ENCODE measurements at regions not wholly inside any gene's neighbourhood (a gene's known extent, or its start where the extent isn't known, plus 50 kb on each side); places are given as distances from the start of the nearest gene placed in this dataset.
"Not testable (repeated sequence)": the region's sequence is repeated elsewhere in the genome, so short reads cannot be mapped to it uniquely, and the experiment has no call there.

DNA sequence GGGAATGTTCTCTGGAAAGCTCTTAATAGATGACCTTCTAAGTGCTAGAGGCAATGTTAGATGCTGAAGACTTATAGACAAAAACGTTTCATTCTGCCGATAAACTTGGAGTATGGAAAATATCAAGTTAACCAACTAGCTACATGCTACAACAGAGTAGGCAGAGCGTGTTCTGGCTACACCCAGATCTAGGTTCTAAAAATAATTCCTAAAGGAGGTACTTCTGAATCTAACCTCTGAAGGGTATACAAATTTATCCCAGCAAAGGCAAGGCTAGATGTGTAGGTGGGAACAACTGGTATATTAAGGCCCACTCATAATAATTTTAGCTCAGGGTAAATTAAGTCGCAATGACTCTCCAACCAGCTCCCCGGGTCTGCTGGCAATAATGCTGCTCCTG, 173.1 kb upstream of the NBPF9 start:
- DNase-seq; H3K4me1 Mint-ChIP-seq (ENCODE audit: low read depth in 2 of 2); H3K36me3 Mint-ChIP-seq (ENCODE audit: insufficient read depth); H3K27ac Mint-ChIP-seq; ATAC-seq (replicated peaks); H3K9me3 Mint-ChIP-seq; H3K4me3 Mint-ChIP-seq; H3K27me3 Mint-ChIP-seq: not testable (repeated sequence)

DNA sequence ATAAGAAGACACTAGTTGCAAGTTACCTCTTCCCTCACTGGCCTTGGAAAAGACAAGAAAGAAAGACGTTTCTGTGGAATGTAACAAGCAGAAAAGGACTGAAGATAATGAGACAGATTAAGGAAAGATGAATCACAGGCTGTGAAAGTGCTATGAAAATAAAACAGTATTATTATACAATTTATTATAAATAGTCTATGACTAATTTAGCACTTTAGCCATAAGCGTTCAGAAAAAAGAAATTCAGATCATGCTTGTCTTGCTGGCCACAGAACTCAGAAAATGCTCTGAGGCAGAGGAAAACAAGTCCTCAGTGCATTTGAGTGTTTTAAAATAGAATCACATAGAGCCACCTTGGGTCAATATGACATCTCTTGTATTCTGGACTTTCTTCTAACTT, 174.8 kb upstream of the NBPF9 start:
- H3K4me3 Mint-ChIP-seq; H3K27ac Mint-ChIP-seq; H3K9me3 Mint-ChIP-seq; ATAC-seq (replicated peaks); DNase-seq; H3K36me3 Mint-ChIP-seq (ENCODE audit: insufficient read depth); H3K4me1 Mint-ChIP-seq (ENCODE audit: low read depth in 2 of 2); H3K27me3 Mint-ChIP-seq: not testable (repeated sequence)

GRCh38 chr1:149279015-149279414, 175.7 kb upstream of the NBPF9 start:
- H3K4me1 Mint-ChIP-seq (ENCODE audit: low read depth in 2 of 2); H3K36me3 Mint-ChIP-seq (ENCODE audit: insufficient read depth); H3K27me3 Mint-ChIP-seq: not testable (repeated sequence)

DNA sequence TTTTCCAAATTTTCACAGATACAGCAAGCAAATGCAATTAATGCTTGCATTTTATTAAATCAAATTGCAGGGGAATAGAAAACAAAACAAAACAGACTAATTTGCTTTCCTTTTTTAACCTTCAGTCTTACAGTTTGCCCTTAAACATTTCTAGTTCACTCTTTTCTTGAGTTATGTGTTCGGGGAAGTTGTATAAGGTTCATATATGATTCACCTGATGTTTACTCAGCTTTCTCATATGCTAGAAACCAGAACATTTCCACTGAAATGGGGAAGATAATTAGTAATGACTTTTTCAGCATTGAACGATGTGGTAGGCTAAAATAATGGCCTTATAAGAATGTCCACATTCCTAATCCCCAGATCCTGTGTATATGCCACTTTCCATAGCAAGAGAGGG, 176.2 kb upstream of the NBPF9 start:
- H3K4me3 Mint-ChIP-seq, H3K27ac Mint-ChIP-seq: not testable (repeated sequence)

More at GRCh38 chr1:149279015-149279414, 175.7 kb upstream of the NBPF9 start:
- H3K9me3 Mint-ChIP-seq; DNase-seq; H3K27ac Mint-ChIP-seq; H3K4me3 Mint-ChIP-seq; ATAC-seq (replicated peaks): not testable (repeated sequence)

DNA sequence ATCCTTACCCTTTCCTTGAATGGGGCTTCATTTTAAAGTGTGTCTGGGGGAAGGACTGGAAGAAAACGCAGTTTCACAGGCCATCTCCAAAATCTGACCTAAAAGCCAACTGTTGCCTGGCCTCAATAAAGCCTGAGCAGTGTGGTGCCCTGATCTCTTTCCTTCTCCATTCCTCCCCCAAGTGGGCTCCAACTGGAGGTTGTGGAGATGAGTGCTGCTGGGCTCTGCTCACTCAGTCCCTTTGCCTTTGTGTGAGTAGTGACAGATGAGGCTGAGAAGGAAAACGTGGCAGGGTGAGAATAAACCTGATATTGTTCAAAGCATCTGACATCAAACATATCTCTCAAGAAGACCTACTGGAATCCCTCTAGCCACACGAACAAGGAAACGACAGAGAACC, 181.4 kb upstream of the NBPF9 start:
- ATAC-seq (replicated peaks); H3K27ac Mint-ChIP-seq; H3K4me3 Mint-ChIP-seq; H3K27me3 Mint-ChIP-seq; DNase-seq; H3K36me3 Mint-ChIP-seq (ENCODE audit: insufficient read depth); H3K9me3 Mint-ChIP-seq; H3K4me1 Mint-ChIP-seq (ENCODE audit: low read depth in 2 of 2): not testable (repeated sequence)

More for the DNA sequence above, 176.2 kb upstream of the NBPF9 start:
- H3K9me3 Mint-ChIP-seq; H3K27me3 Mint-ChIP-seq; ATAC-seq (replicated peaks); H3K4me1 Mint-ChIP-seq (ENCODE audit: low read depth in 2 of 2); DNase-seq; H3K36me3 Mint-ChIP-seq (ENCODE audit: insufficient read depth): not testable (repeated sequence)

DNA sequence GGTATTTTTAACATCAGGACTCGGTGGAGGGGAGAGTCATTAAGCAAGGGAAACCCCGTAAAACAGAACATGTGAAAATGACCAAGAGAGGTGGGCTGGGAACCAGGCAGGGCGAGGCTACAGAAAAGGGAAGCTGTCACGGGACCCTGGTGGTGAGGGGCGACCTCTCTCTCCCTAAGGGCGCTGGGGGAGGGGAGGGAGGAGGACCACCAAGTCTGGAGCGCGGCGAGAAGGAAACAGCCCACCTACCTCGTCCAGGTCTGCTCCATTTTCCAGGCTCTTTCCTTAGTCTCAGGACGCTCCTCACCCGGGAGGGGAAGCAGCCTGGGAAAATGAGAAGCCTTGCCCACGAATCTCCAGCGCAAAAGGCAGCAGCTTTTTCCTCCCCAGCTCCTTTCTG, 181.9 kb upstream of the NBPF9 start:
- H3K4me3 Mint-ChIP-seq; H3K9me3 Mint-ChIP-seq; H3K27me3 Mint-ChIP-seq; DNase-seq; H3K27ac Mint-ChIP-seq; H3K36me3 Mint-ChIP-seq (ENCODE audit: insufficient read depth); H3K4me1 Mint-ChIP-seq (ENCODE audit: low read depth in 2 of 2): not testable (repeated sequence)
- ATAC-seq (replicated peaks), result peak; percentile 13

DNA sequence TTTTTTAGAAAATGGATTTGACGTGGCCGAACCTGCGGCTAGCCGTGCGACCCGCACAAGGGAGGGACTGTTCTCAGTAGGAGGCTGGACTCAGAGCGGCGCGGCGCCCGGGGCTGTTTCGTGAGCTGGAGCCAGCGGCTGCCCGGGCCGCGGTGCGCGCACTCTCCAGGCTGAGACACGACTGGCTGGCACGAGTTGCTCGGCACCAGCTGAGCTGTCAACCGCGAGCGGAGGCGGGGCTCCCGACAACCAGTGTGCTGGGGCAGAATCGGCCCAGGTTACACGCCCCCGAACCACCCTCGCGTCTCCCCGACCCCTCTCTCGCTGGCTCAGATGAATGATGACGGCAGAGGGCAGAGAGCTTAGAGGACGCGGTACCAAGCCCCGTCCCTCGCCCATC, 182.3 kb upstream of the NBPF9 start:
- peak; percentile 98 for ATAC-seq (replicated peaks)
- not testable (repeated sequence) for H3K27me3 Mint-ChIP-seq; H3K4me1 Mint-ChIP-seq (ENCODE audit: low read depth in 2 of 2); H3K9me3 Mint-ChIP-seq; H3K27ac Mint-ChIP-seq; H3K36me3 Mint-ChIP-seq (ENCODE audit: insufficient read depth)
- DNase-seq, result peak; percentile 0 to 19 (median 3)
- peak overlapping the region; percentile 73 to 75 for H3K4me3 Mint-ChIP-seq

DNA sequence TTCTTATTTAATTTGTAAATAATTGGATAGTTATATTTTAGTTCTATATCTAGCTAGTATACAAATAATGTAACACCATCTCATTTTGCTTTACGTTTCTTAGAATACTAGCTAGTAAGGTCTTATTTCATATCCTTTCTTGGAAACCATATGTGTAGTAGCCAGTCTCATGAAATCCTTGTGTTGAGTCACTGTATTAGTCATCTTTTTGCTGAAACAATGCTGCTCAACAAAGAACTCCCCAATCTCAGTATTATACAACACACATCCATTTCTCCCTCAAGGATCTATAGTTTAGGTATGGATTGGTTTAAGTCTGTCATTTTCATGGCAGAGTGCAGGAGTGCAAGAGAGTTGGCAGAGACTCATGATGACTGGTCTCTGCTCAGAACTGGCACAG, 185.2 kb upstream of the NBPF9 start:
- H3K9me3 Mint-ChIP-seq; H3K4me1 Mint-ChIP-seq (ENCODE audit: low read depth in 2 of 2): not testable (repeated sequence)

DNA sequence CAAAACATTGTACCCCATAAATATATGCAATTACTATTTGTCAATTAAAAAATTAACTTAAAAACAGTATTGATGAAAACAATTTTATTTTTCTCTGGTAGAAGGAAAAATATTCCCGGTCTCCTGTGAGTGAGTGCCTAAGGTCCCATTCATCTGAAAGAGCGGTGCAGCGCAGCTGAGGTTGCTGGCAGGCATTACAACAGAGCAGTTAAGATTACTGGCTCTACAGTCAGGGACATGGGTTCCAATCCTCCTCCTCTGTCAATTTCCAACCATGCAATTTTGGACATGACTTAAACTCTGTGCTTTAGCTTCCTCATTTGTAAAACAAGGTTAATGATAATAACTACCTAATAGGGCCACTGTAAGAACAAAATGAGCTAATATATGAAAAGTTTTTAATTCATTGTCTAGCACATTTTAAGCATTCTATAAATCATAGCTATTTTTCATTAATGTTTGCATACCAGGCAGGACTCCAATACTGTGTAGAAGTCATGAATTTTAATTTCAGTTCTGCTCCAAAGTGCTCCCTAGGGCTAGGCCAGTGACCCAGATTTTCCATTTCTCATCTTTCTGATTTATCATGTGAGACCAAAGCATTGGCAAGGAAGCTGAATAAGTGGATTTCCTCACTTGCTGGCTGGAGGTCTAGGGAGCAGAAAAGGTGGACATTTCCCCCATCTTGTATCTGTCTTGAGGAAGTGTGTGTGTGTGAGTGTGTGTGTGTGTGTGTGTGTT, 174.2 kb upstream of the NBPF19 start:
- not testable (repeated sequence) for H3K27me3 Mint-ChIP-seq; H3K4me1 Mint-ChIP-seq (ENCODE audit: low read depth in 2 of 2); H3K4me3 Mint-ChIP-seq; H3K27ac Mint-ChIP-seq; H3K9me3 Mint-ChIP-seq; H3K36me3 Mint-ChIP-seq (ENCODE audit: insufficient read depth); DNase-seq; ATAC-seq (replicated peaks)

More for the DNA sequence above, 185.2 kb upstream of the NBPF9 start:
- not testable (repeated sequence) for ATAC-seq (replicated peaks); H3K36me3 Mint-ChIP-seq (ENCODE audit: insufficient read depth); DNase-seq; H3K4me3 Mint-ChIP-seq; H3K27ac Mint-ChIP-seq; H3K27me3 Mint-ChIP-seq

DNA sequence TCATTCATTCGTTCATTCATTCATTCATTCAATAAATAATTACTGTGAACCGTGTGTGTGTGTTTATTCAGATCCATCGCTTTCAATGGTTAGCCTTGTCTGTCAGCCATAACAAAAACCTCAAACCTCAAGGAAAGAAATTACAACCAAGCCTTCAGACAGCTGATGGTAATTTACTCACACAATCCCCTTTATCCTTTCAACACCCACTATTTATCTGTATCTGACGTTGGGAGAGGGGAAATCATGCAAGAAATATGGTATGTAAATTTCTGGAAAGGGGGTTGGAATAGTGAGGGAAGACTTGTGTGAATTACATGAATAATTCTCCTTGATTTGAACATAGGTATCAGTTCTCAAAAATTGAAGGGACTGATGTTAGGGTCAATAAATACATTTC, 173.6 kb upstream of the NBPF19 start:
- not testable (repeated sequence) for H3K27ac Mint-ChIP-seq; H3K36me3 Mint-ChIP-seq (ENCODE audit: insufficient read depth); H3K9me3 Mint-ChIP-seq; ATAC-seq (replicated peaks); H3K4me1 Mint-ChIP-seq (ENCODE audit: low read depth in 2 of 2); H3K27me3 Mint-ChIP-seq; H3K4me3 Mint-ChIP-seq; DNase-seq

DNA sequence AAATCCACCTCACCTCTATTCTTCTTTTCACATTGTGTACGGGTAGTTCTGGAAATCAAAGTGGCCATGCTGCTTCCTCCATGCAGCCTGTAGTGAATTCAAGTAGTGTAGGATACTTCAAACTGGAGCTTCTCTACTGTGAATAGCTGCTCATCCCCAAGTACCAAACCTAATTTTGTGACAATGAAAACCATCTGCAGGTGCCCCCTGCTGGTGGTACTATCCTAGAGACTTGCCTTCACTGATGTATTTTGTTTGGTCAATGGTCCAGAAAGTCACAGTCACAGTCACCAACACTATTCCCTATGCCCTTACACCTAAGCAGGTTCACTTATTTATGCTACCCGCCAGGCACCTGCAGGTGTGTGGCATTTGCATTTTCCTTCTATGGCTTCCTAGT, 170.0 kb upstream of the NBPF19 start:
- H3K27me3 Mint-ChIP-seq; H3K9me3 Mint-ChIP-seq; H3K4me3 Mint-ChIP-seq; H3K27ac Mint-ChIP-seq; DNase-seq; H3K4me1 Mint-ChIP-seq (ENCODE audit: low read depth in 2 of 2); H3K36me3 Mint-ChIP-seq (ENCODE audit: insufficient read depth): not testable (repeated sequence)
- peak; percentile 66 for ATAC-seq (replicated peaks)

GRCh38 chr1:149307640-149308039, 167.2 kb upstream of the NBPF19 start:
- not testable (repeated sequence) for DNase-seq; H3K4me1 Mint-ChIP-seq (ENCODE audit: low read depth in 2 of 2); H3K27me3 Mint-ChIP-seq; H3K9me3 Mint-ChIP-seq; ATAC-seq (replicated peaks); H3K27ac Mint-ChIP-seq; H3K36me3 Mint-ChIP-seq (ENCODE audit: insufficient read depth); H3K4me3 Mint-ChIP-seq

DNA sequence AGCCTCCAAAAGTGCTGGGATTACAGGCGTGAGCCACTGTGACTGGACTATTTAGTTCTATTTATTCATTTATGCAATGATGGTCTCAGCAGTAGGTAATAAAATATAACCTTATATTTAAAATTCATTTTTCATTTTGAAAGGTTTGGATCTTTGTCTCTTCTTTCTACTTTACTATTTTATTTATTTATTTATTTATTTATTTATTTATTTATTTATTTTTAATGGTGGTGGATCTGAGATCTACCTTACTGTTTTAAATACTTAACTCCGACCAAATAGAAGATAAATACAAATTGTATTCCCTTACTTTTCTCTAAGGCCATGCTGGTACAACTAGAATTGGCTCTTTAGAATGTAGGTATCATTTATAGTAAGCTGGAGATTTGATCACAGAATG, 159.9 kb upstream of the NBPF19 start:
- DNase-seq, H3K4me3 Mint-ChIP-seq, H3K27me3 Mint-ChIP-seq: not testable (repeated sequence)

DNA sequence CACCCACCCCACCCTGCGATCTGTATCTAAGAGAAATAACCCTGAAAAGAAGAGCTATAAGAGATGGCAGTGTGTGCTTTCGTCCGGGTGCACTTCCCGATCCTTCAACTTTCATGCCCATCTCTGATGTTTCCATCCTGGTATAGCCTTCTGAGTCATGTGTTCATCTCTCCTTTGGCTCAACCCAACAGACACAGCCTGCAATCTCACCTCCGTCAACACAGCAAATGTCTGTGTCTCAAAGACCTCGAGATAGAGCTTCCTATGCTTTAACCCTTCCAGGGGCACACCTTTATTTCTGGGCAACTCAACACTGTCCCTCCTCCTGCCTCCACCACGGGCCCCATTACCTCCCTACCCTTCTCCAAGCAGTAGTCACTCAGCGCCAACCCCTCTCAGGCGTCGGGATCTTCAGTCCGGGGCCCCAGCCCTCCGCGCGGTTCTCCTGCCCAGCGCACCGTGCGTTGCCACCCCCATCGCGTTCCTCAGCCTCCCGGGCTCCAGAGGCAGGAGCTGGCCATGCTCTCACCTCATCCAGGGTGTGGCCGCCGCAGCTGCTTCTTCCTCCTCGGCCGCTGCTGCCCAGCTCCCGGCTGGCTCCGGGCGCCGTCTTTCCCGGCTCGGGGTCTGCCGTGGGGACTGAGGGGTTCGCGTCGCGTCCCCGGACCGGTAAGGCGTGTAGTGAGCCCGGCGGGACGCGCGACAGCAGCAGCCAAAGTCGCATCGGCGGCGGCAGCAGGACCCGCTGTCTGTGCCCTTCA, 153.7 kb upstream of the NBPF19 start:
- not testable (repeated sequence) for H3K27me3 Mint-ChIP-seq; ATAC-seq (replicated peaks); H3K9me3 Mint-ChIP-seq; H3K4me1 Mint-ChIP-seq (ENCODE audit: low read depth in 2 of 2); H3K36me3 Mint-ChIP-seq (ENCODE audit: insufficient read depth); H3K27ac Mint-ChIP-seq; H3K4me3 Mint-ChIP-seq; DNase-seq

More for the DNA sequence above, 159.9 kb upstream of the NBPF19 start:
- not testable (repeated sequence) for H3K9me3 Mint-ChIP-seq; ATAC-seq (replicated peaks); H3K4me1 Mint-ChIP-seq (ENCODE audit: low read depth in 2 of 2); H3K36me3 Mint-ChIP-seq (ENCODE audit: insufficient read depth); H3K27ac Mint-ChIP-seq

Data from effector memory CD8-positive, alpha-beta T cell (primary cell).